ENCODE measurements at regions not wholly inside any gene's neighbourhood (a gene's known extent, or its start where the extent isn't known, plus 50 kb on each side); places are given as distances from the start of the nearest gene placed in this dataset.

DNA sequence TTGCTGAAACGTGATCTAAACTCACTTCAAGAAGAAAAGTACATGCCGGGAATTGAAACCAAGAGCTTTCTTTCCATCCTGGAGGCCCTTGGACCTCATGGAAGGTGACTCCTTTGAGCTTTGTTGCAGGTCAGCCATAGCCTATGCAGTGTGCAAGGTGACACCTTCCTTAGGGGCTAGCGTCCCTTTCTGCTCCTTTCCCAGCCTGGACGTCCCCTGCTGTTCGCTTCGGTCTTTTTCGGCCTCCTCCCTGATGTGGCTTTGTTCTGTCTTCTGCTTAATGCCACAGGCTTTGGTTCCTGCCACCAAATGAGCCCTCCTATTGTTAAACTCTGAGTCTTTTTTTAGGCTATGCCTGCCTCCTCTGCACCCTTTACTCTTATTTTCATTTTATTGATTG lies 308.8 kb downstream of the BRINP2 start:
- H3K27me3 ChIP-seq (ENCODE audit: control insufficient read depth in 2 of 2, insufficient read depth in 2 of 2, low read length in 2 of 2): no peaks in the 10 kb centered on the region
- H3K9me3 ChIP-seq (ENCODE audit: control insufficient read depth in 2 of 2, low read length in 2 of 2): no peaks in the 10 kb centered on the region
- no peak overlapping the region for H3K9ac ChIP-seq (ENCODE audit: low read depth in 1 of 2, low read length in 2 of 2)
- H3K27ac ChIP-seq (ENCODE audit: low read depth in 2 of 2, low read length in 2 of 2): no peak overlapping the region
- H3K4me1 ChIP-seq (ENCODE audit: control insufficient read depth in 2 of 2, insufficient read depth in 2 of 2, low read length in 2 of 2): no peaks in the 10 kb centered on the region
- H3K36me3 ChIP-seq (ENCODE audit: control insufficient read depth in 2 of 2, insufficient read depth in 2 of 2, low read length in 2 of 2): no peaks in the 10 kb centered on the region
- H3K4me3 ChIP-seq (ENCODE audit: low read length in 2 of 2): no peak overlapping the region

DNA sequence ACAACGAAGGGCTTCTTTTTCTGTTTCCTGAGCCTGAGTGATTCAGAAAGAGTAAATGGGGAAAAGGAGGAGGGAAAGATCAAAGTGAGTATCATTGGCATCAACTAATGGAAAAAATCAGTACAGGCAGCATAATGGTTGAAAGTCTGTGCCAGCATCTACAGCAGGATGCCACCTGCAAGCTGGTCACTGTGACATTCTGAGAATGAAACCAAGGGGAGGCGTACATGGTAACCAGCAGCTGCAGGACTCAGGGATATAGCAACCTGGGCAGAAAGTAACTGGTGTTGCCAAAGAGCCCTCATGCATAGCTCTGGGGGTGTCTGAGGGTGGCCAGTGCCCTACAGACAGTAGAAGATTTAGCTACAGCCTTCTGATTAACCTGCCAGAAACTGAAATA lies 305.9 kb downstream of the BRINP2 start:
- Histone ChIP-seq H3K36me3 (ENCODE audit: control insufficient read depth in 2 of 2, insufficient read depth in 2 of 2, low read length in 2 of 2) (no peaks in the 10 kb centered on the region), H3K4me1 (ENCODE audit: control insufficient read depth in 2 of 2, insufficient read depth in 2 of 2, low read length in 2 of 2) (no peaks in the 10 kb centered on the region), H3K27me3 (ENCODE audit: control insufficient read depth in 2 of 2, insufficient read depth in 2 of 2, low read length in 2 of 2) (no peaks in the 10 kb centered on the region), H3K9me3 (ENCODE audit: control insufficient read depth in 2 of 2, low read length in 2 of 2) (no peaks in the 10 kb centered on the region), H3K9ac (ENCODE audit: low read depth in 1 of 2, low read length in 2 of 2) (no peak overlapping the region), H3K27ac (ENCODE audit: low read depth in 2 of 2, low read length in 2 of 2) (no peak overlapping the region), H3K4me3 (ENCODE audit: low read length in 2 of 2) (no peak overlapping the region)

DNA sequence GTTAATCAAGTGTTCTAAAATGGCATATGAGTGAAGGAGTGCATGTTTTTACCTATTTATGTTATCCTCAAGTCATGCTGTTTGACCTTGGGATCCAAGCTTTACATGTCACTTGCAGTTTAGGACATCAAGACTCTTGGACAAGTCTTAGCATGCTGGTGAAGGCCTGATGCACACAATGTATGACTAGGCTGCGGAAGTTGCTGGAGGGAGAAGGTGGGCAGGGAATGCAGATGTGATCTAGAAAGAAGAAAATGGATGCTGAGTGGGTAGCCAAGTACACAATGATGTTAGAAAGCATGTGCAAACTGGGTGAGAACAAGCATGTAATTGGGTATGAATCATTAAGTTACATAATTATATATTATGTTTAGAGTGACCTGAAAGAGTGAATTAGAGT lies 301.8 kb downstream of the BRINP2 start:
- Histone ChIP-seq H3K36me3 (ENCODE audit: control insufficient read depth in 2 of 2, insufficient read depth in 2 of 2, low read length in 2 of 2) (no peaks in the 10 kb centered on the region), H3K4me3 (ENCODE audit: low read length in 2 of 2) (no peak overlapping the region), H3K27ac (ENCODE audit: low read depth in 2 of 2, low read length in 2 of 2) (no peak overlapping the region), H3K27me3 (ENCODE audit: control insufficient read depth in 2 of 2, insufficient read depth in 2 of 2, low read length in 2 of 2) (no peaks in the 10 kb centered on the region), H3K4me1 (ENCODE audit: control insufficient read depth in 2 of 2, insufficient read depth in 2 of 2, low read length in 2 of 2) (no peaks in the 10 kb centered on the region), H3K9ac (ENCODE audit: low read depth in 1 of 2, low read length in 2 of 2) (no peak overlapping the region), H3K9me3 (ENCODE audit: control insufficient read depth in 2 of 2, low read length in 2 of 2) (no peaks in the 10 kb centered on the region)

DNA sequence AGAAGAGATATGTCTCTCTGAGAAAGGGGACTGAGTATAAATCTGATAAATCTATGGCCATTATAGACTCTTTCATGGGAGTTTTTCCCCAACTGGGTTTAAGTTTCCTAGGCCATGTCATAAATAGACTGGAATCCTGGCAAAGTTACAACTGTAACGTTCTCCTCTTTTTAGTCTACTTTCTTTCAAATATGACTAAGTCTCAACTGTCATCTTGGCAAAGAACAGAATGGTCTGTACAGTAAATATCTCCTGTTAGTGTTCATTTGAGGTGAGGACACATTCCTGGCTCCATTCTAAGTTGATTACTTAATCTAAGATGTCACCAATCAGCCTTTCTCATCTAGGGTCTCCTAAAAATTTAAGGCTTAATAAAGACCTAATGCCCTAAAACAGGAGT lies 300.5 kb downstream of the BRINP2 start:
- Histone ChIP-seq H3K36me3 (ENCODE audit: control insufficient read depth in 2 of 2, insufficient read depth in 2 of 2, low read length in 2 of 2) (no peaks in the 10 kb centered on the region), H3K27me3 (ENCODE audit: control insufficient read depth in 2 of 2, insufficient read depth in 2 of 2, low read length in 2 of 2) (no peaks in the 10 kb centered on the region), H3K4me1 (ENCODE audit: control insufficient read depth in 2 of 2, insufficient read depth in 2 of 2, low read length in 2 of 2) (no peaks in the 10 kb centered on the region), H3K9me3 (ENCODE audit: control insufficient read depth in 2 of 2, low read length in 2 of 2) (no peaks in the 10 kb centered on the region), H3K4me3 (ENCODE audit: low read length in 2 of 2) (no peak overlapping the region), H3K27ac (ENCODE audit: low read depth in 2 of 2, low read length in 2 of 2) (no peak overlapping the region), H3K9ac (ENCODE audit: low read depth in 1 of 2, low read length in 2 of 2) (no peak overlapping the region)

DNA sequence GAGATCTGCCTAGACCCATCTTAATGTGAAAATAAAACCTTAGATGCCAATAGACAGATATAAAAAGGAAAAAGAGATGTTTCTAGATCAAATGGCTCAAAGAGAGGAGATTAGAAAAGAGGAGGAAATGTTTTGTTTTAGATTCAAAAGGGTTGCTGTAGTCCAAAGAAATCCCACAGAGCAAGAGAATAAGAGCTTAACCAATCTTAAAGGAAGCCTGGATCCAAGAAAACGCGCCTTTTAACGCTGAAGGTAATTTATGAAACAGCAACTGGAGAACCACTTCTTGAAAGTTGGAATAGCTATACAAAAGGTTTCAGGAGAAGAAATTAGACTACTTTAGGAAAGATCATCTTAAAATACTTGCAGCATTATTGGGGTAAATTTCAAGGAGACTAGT lies 298.8 kb downstream of the BRINP2 start:
- Histone ChIP-seq H3K27ac (ENCODE audit: low read depth in 2 of 2, low read length in 2 of 2) (no peak overlapping the region), H3K4me3 (ENCODE audit: low read length in 2 of 2) (no peak overlapping the region), H3K4me1 (ENCODE audit: control insufficient read depth in 2 of 2, insufficient read depth in 2 of 2, low read length in 2 of 2) (no peaks in the 10 kb centered on the region), H3K36me3 (ENCODE audit: control insufficient read depth in 2 of 2, insufficient read depth in 2 of 2, low read length in 2 of 2) (no peaks in the 10 kb centered on the region), H3K9ac (ENCODE audit: low read depth in 1 of 2, low read length in 2 of 2) (no peak overlapping the region), H3K9me3 (ENCODE audit: control insufficient read depth in 2 of 2, low read length in 2 of 2) (no peaks in the 10 kb centered on the region), H3K27me3 (ENCODE audit: control insufficient read depth in 2 of 2, insufficient read depth in 2 of 2, low read length in 2 of 2) (no peaks in the 10 kb centered on the region)

DNA sequence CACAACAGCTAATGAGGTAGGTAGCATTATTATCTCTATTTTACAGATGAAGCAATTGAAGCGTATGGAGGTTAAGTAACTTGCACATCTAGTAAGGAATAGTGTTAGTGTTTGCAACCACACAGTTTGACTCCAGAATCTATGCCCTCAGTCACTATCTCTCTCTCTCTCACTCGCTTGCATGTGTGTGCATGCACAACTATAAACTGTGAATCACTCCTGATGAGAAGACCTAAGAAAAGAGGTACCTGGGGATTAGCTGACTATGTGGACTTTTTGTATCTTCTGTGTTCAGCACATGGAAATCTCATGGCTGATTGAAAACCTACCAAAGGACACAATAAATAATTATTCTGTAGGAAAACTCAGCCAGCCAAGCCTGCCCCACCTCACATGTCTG lies 295.5 kb downstream of the BRINP2 start:
- H3K4me1 ChIP-seq (ENCODE audit: control insufficient read depth in 2 of 2, insufficient read depth in 2 of 2, low read length in 2 of 2): peaks cover 0 to 4% of the 10 kb centered on the region in 2 donors
- no peak overlapping the region for H3K27ac ChIP-seq (ENCODE audit: low read depth in 2 of 2, low read length in 2 of 2)
- H3K27me3 ChIP-seq (ENCODE audit: control insufficient read depth in 2 of 2, insufficient read depth in 2 of 2, low read length in 2 of 2): no peaks in the 10 kb centered on the region
- H3K9me3 ChIP-seq (ENCODE audit: control insufficient read depth in 2 of 2, low read length in 2 of 2): no peaks in the 10 kb centered on the region
- H3K4me3 ChIP-seq (ENCODE audit: low read length in 2 of 2): no peak overlapping the region
- H3K9ac ChIP-seq (ENCODE audit: low read depth in 1 of 2, low read length in 2 of 2): no peak overlapping the region
- no peaks in the 10 kb centered on the region for H3K36me3 ChIP-seq (ENCODE audit: control insufficient read depth in 2 of 2, insufficient read depth in 2 of 2, low read length in 2 of 2)

DNA sequence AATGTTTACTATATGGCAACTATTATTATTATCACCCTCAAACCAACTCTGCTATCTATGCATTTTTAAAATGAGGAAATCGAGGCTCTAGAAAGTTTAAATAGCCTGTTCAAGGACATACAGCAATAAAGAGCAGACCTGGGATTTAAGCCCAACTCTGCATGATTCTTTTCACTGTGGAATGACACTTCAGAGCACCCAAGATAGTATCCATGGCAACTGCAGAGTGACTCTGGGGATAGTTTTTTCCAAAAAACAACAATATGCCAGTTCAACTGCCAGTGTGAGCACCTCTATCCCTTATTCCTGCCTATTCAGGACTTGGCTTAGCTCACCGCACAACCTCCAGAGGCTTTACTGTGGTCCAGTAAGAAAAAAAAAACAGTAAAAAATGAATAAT lies 293.9 kb downstream of the BRINP2 start:
- Histone ChIP-seq H3K27me3 (ENCODE audit: control insufficient read depth in 2 of 2, insufficient read depth in 2 of 2, low read length in 2 of 2) (no peaks in the 10 kb centered on the region), H3K4me3 (ENCODE audit: low read length in 2 of 2) (no peak overlapping the region), H3K27ac (ENCODE audit: low read depth in 2 of 2, low read length in 2 of 2) (no peak overlapping the region), H3K9me3 (ENCODE audit: control insufficient read depth in 2 of 2, low read length in 2 of 2) (no peaks in the 10 kb centered on the region), H3K4me1 (ENCODE audit: control insufficient read depth in 2 of 2, insufficient read depth in 2 of 2, low read length in 2 of 2) (peaks cover 3 to 4% of the 10 kb centered on the region in 2 donors), H3K36me3 (ENCODE audit: control insufficient read depth in 2 of 2, insufficient read depth in 2 of 2, low read length in 2 of 2) (no peaks in the 10 kb centered on the region), H3K9ac (ENCODE audit: low read depth in 1 of 2, low read length in 2 of 2) (no peak overlapping the region)

DNA sequence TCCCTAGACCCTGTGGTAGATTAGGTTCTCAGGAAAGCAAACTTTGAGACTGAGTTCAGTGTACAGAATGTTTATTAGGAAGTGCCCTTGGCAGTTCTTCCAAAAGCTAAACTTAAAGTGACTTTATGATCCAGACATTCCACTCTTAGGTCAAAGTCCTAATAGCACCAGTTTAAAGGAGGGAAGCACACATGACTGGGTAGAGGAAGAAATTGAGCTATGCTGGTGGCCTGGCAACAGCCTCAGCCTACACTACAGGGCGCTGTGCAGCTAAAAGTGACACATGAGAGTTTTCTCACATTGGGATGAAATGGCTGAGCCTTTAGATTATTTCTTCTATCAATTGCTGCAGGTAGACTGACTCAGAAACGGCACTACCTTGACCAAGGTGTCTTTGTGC lies 280.4 kb downstream of the BRINP2 start:
- no peaks in the 10 kb centered on the region for H3K36me3 ChIP-seq (ENCODE audit: control insufficient read depth in 2 of 2, insufficient read depth in 2 of 2, low read length in 2 of 2)
- H3K27me3 ChIP-seq (ENCODE audit: control insufficient read depth in 2 of 2, insufficient read depth in 2 of 2, low read length in 2 of 2): no peaks in the 10 kb centered on the region
- H3K27ac ChIP-seq (ENCODE audit: low read depth in 2 of 2, low read length in 2 of 2): no peak overlapping the region
- H3K9ac ChIP-seq (ENCODE audit: low read depth in 1 of 2, low read length in 2 of 2): no peak overlapping the region
- H3K4me1 ChIP-seq (ENCODE audit: control insufficient read depth in 2 of 2, insufficient read depth in 2 of 2, low read length in 2 of 2): peaks cover 0 to 3% of the 10 kb centered on the region in 2 donors
- H3K4me3 ChIP-seq (ENCODE audit: low read length in 2 of 2): no peak overlapping the region
- no peaks in the 10 kb centered on the region for H3K9me3 ChIP-seq (ENCODE audit: control insufficient read depth in 2 of 2, low read length in 2 of 2)

DNA sequence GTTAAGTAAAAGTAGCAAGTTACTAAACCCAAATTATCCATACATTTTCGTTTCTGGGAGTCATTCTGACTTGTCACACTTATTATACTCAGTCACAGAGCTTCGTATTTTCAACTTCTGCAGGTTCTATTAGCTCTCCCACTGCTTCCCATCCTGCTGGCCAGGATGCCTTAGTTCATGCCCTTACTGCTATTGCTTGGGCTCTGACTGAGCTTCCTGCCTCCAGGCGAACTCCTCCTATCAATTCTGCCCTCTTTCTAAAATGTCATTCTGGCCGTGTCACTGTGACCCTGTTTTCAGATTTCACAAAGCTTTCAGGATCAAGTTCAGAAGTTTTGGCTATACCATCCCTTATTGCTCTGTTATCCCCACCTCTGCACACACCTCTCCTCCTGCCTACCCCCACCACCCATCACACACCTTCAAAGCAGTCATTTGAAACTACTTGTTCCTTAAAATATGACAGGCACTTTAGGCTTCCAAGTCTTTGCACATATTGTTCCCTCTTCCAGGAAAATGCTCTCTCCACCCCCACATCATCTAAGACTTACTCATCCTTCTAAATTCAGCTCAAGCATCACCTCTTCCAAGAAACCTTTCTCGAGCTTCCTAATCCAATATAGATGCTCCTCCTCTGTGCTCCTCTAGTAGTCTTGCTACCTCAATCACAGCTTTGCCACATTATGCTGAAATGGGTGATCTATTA lies 278.0 kb downstream of the BRINP2 start:
- Histone ChIP-seq H3K36me3 (ENCODE audit: control insufficient read depth in 2 of 2, insufficient read depth in 2 of 2, low read length in 2 of 2) (no peaks in the 10 kb centered on the region), H3K4me3 (ENCODE audit: low read length in 2 of 2) (no peak overlapping the region), H3K4me1 (ENCODE audit: control insufficient read depth in 2 of 2, insufficient read depth in 2 of 2, low read length in 2 of 2) (peaks cover 0 to 3% of the 10 kb centered on the region in 2 donors), H3K27me3 (ENCODE audit: control insufficient read depth in 2 of 2, insufficient read depth in 2 of 2, low read length in 2 of 2) (no peaks in the 10 kb centered on the region), H3K9ac (ENCODE audit: low read depth in 1 of 2, low read length in 2 of 2) (no peak overlapping the region), H3K9me3 (ENCODE audit: control insufficient read depth in 2 of 2, low read length in 2 of 2) (no peaks in the 10 kb centered on the region), H3K27ac (ENCODE audit: low read depth in 2 of 2, low read length in 2 of 2) (no peak overlapping the region)

DNA sequence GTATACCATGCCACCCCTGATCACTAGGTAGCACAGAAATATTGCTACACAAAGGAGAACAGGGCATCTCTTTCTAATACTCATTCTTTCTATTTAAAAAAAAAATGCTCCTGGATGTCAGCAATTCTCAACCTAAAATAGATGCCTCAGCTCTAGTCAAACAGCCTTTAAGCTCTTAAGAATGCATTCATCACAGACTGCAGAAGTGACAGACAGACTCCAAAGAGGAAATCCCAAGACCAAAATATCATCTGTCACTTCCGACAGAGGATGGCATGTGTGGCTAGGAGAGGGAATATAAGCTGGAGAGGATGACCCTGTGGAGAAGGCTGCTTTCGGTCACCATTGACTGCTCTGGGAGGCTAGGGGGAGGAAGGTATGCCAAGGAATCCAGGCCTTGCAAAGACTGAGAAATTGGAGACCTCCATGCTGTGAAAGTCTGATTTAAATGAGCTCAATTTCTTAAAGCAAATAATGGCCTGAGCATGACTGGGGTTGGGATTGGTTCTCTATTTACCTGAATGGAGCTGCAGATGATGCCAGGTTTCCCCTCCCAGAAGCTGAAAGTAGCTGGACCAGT lies 277.4 kb downstream of the BRINP2 start:
- no peak overlapping the region for H3K4me3 ChIP-seq (ENCODE audit: low read length in 2 of 2)
- no peak overlapping the region for H3K9ac ChIP-seq (ENCODE audit: low read depth in 1 of 2, low read length in 2 of 2)
- no peaks in the 10 kb centered on the region for H3K27me3 ChIP-seq (ENCODE audit: control insufficient read depth in 2 of 2, insufficient read depth in 2 of 2, low read length in 2 of 2)
- H3K9me3 ChIP-seq (ENCODE audit: control insufficient read depth in 2 of 2, low read length in 2 of 2): no peaks in the 10 kb centered on the region
- peaks cover 0 to 3% of the 10 kb centered on the region in 2 donors for H3K4me1 ChIP-seq (ENCODE audit: control insufficient read depth in 2 of 2, insufficient read depth in 2 of 2, low read length in 2 of 2)
- no peaks in the 10 kb centered on the region for H3K36me3 ChIP-seq (ENCODE audit: control insufficient read depth in 2 of 2, insufficient read depth in 2 of 2, low read length in 2 of 2)
- no peak overlapping the region for H3K27ac ChIP-seq (ENCODE audit: low read depth in 2 of 2, low read length in 2 of 2)

Measured in mucosa of rectum (tissue), 2 donors.